GM18858 (cell line): ENCODE measurements at regions not wholly inside any gene's neighbourhood (a gene's known extent, or its start where the extent isn't known, plus 50 kb on each side); places are given as distances from the start of the nearest gene placed in this dataset.
"Not testable (repeated sequence)": the region's sequence is repeated elsewhere in the genome, so short reads cannot be mapped to it uniquely, and the experiment has no call there.

Experiments
- ATAC-seq: cut with Tn5 transposase; IDR thresholded peaks from one replicate; pipeline ENCODE4 v1.9.1; 2021; ENCODE audit not compliant: unreplicated experiment

DNA sequence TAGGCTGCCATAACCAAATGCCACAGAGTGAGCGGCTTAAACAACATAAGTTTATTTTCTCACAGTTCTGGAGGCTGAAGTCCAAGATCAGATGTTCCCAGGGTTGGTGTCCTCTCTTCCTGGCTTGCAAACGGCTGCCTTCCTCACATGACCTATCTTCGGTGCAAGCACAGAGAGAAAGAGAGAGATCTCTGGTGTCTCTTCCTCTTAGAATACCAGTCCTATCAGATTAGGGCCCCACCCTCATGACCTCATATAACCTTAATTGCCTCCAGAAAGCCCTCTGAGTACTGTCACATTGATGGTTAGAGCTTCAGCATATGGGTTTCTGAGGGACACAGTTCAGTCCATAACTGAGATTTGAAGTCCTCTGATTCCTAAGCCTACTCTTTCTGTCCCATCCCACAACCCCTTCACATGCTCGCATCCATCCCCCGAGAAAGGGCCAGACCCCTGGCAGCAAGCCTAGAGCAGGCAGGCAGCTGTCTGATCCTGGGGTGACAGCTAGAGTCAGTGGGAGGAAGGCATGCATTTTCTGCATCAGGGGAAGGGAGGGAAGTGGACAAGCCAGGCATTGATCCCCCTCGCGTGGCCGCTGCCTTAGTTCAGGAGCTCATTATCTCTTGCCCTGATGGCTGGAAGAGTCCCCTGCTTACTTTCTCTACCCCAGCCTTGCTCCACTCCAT lies 114.1 kb downstream of the FAR1 start:
- no peak for ATAC-seq

DNA sequence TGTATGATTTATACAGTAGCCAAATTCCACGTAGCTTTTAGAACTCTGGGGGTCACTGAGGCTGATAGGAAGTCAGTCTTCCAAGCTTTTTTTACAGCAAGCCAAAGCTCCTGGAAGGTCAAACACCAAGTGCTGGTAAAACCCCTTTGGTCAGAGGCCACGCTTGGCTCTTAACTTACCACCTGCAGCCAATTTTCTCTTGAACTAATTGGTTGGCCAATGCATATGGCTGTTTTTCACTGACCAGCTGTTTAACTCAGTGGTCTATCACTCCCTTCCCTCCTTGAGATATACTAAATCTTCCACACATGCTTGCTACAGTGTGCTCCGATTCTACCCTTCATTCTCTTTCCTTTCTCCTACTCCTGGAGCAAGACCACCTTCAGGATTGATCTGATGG lies 116.0 kb downstream of the FAR1 start:
- ATAC-seq, result no peak

DNA sequence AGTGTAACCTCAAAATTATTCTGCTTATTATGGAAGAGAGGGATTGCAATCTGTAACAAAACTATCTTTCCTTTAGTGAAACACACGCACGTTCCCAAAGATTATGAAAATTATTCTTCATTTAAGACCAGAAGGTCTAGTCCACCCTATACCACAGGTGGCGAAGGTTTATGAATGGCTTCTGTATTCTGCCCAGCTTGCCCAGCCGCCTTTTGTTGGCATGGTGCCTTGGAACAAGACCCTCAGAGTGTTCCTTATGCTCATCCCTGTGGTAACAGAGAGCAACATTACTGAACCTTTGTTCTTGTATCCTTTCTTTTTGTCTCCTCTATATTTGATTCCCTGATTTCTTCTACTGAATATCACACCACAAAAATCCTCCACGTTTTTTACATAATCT lies 116.4 kb downstream of the FAR1 start:
- ATAC-seq, result no peak

DNA sequence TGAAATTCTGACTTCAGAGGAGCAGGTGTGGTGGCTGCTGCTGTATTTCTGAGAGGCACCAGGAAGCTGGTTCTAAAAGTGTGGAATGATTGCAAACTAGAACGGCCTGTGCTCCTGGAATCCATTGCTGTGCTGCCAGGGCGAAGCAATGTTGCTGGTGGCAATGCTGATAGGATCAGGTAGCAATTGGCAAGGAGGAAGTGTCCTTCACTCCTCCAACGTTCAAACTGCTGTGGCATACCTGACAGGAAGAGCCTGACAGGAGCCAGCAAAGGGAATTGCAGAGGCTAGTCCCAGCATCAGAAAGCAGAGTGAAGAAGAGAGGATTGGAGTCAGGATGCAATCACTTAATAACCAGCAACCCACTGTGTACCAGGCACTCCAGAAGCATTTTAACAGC lies 118.2 kb downstream of the FAR1 start:
- ATAC-seq, result no peak

DNA sequence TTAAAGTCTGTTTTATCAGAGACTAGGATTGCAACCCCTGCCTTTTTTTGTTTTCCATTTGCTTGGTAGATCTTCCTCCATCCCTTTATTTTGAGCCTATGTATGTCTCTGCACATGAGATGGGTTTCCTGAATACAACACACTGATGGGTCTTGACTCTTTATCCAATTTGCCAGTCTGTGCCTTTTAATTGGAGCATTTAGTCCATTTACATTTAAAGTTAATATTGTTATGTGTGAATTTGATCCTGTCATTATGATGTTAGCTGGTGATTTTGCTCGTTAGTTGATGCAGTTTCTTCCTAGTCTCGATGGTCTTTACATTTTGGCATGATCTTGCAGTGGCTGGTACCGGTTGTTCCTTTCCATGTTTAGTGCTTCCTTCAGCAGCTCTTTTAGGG lies 129.1 kb downstream of the FAR1 start:
- not testable (repeated sequence) for ATAC-seq

DNA sequence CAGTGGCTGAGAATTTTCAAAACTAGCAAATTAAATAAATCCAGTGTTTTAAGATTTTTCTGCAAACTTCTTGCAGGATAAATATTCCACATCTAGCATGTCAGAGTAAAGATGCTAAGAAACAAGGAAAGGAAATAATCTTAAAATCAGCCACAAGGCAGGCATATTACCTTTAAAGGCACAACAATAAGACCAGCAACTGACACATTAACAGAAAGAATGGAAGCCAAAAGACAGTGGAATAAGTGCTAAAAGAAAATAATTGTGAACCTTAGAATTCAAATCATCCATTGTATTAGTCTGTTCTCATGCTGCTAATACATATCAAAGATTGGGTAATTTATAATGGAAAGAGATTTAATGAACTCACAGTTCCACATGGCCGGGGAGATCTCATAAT lies 132.4 kb downstream of the FAR1 start:
- no peak for ATAC-seq

DNA sequence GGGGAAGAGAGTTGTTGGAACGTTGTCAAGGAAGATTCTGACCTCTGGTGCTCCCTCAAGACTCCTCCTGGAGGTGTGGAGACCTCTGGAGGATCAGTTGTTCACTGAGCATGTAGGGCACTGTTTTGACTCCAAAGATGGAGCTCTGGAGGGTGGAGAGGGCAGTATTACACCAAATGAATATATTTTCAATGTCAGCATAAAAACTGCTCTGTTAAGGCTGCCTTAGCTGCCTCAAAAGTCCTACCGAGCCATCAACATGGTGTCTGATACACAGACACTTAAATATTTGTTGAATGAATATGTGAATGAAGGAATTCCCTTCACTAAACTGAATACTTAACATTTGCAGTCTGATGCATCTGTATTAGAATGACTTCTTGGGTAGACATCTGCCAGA lies 144.2 kb upstream of the SPON1 start:
- no peak for ATAC-seq

DNA sequence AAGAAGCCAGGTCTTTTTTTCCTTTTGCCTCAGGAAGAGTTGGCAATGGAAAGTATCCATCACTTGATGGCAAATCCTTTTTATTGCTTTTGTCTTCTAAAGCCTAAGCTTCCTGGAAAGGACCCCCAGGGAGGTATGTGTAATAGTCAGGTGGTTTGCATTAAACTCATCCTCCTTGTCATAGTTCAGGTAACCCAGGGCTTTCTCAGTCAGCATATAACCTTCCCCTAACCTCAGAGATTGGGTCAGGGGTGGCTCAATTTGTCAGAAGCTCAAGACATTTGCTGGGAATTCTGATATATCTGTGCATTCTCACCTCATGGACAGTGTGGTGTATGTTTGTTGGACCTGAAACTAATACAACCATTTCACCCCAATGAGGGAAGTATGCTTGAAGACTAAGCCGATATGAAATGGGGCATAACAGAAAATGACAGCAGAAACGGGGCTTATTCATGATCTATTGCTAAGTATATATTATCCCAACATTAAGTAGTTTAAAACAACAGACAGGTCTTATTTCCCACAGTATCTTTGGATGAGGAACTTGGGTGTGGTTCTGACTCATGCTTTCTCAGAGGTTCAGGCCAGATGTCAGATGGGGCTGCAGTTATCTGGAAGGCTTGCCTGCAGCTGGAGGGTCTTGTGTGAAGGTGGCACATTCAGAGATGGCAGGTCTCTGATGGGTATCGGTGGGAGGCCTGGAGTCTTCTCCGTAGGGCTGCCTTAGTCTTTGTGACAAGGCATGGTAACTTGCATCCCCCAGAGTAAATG lies 135.8 kb upstream of the SPON1 start:
- no peak for ATAC-seq

DNA sequence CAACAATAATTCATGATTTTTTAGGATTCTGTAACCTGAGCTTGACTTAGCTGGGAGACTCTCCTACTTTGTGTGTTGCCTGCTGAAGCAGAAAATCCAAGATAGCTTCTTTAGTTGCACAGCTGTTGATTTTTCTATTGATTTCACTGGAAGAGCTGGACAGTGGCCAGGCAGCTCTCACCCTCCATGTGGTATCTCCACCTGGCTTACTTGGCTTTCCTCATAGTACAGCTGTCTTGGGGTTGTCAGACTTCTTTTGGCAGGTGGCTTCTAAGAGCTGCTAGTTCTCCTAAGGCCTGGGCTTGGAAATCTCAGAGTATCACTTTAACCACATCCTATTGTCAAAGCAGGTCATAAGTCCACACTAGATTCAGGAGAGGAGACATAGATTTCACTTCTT lies 130.8 kb upstream of the SPON1 start:
- ATAC-seq, result no peak

DNA sequence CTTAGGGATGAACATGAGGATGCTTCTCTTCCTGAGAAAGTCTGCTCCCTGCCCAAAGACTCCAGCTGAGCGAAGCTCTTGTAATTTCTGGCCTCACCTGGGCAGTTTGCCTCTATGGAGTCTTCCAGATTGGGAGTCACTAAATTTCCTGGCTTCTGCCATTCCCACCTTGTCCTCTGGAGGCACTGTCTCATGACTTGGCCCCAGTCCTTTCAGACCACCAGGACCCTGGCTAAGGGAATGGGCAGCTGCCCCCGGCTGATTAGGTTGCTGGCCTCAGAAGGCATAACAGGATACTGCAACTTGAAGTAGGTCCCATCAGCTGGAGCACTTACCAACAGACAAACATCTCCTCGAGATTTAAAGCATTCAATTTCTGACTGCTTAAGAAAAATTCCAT lies 128.1 kb upstream of the SPON1 start:
- ATAC-seq, result no peak

DNA sequence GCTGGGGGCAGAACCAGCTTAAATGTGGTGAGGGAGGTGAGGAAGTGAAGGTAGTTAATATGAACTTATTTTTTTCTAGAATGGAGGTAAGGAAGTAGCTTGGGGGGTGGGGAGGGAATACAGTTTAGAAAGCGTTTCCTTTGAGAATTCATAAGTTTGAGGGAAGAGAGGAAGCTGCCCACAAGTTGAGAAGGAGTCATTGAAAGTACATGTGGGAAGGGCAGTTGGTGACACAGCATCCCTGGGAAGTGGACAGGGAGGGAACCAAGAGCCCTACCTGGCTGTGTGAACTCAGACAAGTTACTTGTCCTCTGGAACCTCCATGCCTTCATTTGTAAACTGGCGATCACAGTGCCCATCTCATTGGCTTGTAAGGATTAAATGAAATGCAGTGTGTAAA lies 125.9 kb upstream of the SPON1 start:
- no peak for ATAC-seq

DNA sequence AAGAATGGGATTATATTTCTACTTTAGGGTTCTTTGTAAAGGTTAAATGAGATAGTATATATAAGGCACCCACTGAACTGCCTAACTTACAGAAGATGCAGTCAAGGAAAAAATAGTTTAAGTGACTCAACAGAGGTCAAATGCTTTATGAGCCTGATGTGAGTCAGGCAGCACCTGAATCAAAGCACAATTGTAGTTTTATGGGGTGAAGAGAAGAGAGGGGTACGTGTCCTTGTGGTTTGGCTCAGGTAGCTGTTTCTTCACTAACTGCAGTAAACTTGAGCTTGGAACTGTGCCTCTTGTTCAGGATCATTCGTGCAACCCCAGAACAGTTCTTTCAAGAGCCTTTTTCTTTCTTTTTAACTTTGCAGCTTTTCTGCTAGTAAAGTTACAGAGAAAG lies 125.2 kb upstream of the SPON1 start:
- ATAC-seq, result no peak

DNA sequence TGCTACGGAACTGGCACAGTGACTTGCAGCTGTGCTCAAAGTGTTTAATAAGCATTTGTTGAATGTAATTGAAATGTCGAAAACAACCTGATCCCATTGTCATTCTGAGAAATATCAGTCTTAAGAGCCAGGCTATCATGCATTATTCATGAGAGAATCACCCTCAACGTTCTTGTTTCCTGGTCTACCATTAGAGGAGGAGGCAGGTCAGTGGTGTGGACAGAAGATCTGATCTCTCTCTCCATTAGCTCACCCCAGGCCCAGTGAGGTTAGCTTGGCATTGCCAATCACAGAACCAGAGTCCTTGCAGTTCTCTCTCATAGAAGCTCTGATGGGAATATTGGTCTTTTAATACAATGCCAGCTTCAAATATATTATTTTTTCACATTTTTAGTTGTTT lies 121.1 kb upstream of the SPON1 start:
- no peak for ATAC-seq

DNA sequence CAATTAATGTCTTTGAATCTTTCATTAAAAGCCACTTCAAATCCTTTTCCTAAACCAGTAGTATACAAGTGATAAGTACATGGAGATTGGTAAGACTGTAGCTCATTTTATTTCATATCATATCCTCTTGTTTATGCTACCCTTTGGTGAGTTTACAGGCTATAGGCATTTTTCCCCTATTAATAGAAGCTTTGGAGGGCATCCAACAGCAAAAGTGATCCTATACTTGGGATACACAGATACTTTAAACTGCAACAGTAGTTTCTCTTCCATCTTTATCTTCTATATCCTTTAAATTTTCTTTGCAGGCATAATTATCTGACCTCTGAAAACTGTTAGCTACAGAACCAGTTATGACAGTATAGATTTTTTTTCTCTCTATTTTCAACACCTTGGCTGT lies 114.5 kb upstream of the SPON1 start:
- no peak for ATAC-seq

DNA sequence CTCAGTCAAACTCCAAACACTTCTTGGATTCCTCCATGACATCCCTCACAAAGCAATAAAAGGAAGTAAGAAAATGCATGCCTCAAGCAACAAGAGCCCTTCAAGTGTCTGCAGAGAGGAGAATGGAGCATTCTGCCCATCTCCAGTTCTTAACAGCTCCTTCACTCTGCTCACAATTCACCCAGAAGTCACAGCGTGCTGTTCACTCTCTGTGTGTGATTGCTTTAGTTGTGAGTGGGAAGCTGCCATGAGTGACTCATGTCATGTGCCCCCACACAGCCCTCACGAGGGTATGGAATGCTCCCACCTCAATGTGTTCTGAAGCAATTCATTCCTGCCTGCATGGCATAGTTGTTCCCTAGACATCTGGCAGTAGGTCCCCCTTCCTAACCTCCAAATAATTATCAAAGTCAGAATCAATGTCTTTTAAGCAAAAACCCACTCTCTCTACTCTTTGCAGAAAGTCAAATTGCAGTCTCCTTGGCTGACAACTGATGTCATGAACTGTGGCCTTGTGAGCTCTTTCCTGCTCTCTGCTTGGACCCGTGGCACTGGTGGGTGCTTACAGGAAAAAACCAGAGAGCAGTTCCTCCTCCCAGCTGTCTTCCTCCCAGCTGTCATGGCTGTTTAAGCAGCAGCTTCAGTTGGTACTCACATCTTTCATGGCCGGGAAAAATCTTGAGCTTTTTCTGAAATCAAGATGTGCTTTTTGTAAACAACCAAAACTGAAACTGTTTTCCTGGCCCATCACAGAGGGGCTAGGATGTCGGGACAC lies 112.1 kb upstream of the SPON1 start:
- no peak for ATAC-seq

DNA sequence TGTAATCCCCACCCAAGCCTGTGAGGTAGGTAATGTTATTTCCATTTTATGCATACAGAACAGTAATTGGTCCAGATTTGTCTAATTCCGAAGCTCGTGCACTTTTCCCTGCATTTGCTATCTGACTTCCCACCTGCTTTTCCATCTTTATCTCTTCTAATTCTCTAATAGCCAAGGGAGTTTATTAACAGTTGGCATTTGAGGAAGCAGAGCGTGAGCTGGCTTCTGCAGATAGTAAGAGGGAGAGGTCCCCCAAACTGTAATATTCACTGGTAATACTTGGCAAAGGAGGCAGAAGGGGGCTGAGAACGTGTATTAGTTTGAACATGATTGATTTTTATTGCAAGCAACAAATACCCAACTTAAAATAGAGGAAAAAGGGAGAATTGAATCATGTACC lies 110.8 kb upstream of the SPON1 start:
- ATAC-seq, result no peak

DNA sequence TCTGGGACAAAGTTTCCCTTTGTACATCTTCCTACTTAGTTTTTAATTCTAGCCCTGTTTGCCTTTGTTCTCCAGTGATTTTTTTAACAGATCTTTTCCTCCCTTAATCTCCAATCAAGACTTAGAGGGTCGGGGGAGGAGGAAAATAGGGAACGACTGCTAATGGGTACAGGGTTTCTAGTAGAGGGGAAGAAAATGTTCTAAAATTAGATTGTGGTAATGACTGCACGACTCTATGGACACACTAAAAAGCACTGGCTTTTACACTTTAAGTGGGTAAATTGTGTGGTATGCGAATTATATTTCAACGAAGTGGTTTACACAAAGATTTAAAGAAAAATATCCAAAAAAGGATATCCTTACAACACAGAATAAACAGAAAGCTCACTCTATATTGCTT lies 110.0 kb upstream of the SPON1 start:
- no peak for ATAC-seq

DNA sequence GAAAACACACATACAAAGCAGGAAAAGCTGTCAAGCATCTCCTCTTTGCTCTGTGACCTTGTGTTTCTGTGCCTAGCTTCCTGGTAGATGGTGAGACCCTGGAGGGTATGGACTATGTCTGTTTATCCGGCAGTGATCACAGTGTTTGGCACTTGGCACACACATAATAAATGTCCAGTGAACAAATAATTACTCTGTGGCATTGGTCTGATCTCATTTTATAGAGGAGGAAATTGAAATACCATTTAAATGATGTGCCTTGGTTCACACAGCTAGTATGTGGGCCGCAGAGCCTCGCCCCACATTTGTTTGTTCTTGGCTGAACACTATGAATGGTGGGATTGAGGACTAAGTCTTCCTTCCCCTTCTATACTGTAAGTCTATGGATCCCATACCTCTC lies 104.7 kb upstream of the SPON1 start:
- ATAC-seq, result no peak

DNA sequence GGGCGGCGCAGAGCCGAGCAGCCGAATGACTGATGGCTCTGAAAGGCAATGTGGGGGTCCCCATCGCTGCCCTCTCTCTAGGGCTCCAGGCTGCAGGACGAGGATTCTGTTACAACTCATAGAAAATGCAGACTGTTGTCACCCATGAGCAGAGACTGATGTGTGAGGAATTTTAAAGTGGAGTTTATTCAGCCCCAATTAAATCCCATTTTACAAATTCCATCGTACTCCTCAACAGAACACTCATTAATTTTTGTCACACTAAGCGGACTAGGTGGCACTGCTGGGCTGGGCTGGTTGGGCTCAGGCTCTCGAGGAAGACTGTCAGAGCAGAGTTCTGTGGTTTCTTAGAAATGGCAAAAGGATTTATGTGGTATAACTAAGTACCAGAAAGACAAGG lies 102.6 kb upstream of the SPON1 start:
- ATAC-seq, result no peak

DNA sequence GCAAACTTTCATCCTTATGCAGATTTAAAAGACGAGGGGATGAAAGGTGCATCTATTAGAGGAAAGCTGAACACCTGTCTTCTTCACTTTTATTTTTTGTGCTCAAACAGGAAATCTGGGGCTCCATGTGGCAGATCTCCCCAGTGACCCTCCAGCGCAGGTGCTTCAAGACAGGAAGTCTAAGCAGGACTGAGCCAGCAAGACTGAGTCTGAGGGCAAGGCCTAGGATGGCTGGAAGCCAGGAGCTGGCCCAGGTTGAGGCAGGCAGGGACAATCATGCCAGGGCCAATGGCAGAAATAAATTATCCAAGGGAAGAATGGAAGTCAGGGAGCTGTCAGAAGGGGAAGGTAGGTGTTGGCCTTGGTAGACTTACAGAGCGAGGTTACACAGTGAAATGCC lies 101.1 kb upstream of the SPON1 start:
- no peak for ATAC-seq

DNA sequence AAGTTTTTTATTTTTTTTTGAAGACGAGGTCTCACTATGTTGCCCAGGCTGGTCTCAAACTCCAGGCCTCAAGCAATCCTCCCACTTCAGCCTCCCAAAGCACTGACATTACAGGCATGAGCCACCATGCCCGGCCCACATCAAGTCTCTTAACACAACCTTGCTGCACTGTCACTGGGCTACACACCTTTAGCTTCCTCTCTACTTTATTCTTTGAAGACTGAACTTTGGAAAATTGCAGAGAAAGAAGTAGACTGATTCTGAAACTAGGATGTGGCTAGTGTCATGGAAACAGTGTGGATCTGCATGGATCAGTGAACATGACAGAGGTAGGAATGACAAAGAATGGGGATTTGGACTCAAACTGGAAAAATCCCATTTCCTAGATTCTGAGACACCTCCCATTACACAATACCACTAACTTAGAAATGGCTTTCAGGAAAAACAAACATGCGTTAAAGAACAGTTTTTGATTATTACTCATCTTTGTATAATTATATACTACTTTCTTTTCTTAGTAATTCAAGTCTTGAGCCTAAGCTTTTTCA lies 99.6 kb upstream of the SPON1 start:
- ATAC-seq, result no peak
